ENCODE measurements at regions not wholly inside any gene's neighbourhood (a gene's known extent, or its start where the extent isn't known, plus 50 kb on each side); places are given as distances from the start of the nearest gene placed in this dataset.

GRCh38 chr12:74963867-74964331 lies 245.7 kb downstream of the KCNC2 start:
- TF ChIP-seq CTCF (IDR thresholded peaks at IDR 0.05), result no peak
- H3K27me3 ChIP-seq, result no peaks in the 10 kb centered on the region

GRCh38 chr12:74964390-74964789 lies 245.2 kb downstream of the KCNC2 start:
- no peaks in the 10 kb centered on the region for H3K36me3 ChIP-seq
- no peak for TF ChIP-seq CTCF (IDR thresholded peaks at IDR 0.05)
- no peaks in the 10 kb centered on the region for H3K4me1 ChIP-seq
- no peaks in the 10 kb centered on the region for H3K27me3 ChIP-seq
- no peak overlapping the region for H3K4me3 ChIP-seq
- no peak for DNase-seq (ENCODE audit: low spot score)
- H3K9me3 ChIP-seq, result no peaks in the 10 kb centered on the region
- no peak overlapping the region for H3K27ac ChIP-seq

More at GRCh38 chr12:74963867-74964331, 245.7 kb downstream of the KCNC2 start:
- no peaks in the 10 kb centered on the region for H3K4me1 ChIP-seq
- H3K36me3 ChIP-seq, result no peaks in the 10 kb centered on the region
- no peak for DNase-seq (ENCODE audit: low spot score)
- H3K4me3 ChIP-seq, result no peak overlapping the region
- no peaks in the 10 kb centered on the region for H3K9me3 ChIP-seq
- H3K27ac ChIP-seq, result no peak overlapping the region

- Histone ChIP-seq H3K4me3 (no peak overlapping the region), H3K36me3 (no peaks in the 10 kb centered on the region), H3K27me3 (no peaks in the 10 kb centered on the region), H3K9me3 (no peaks in the 10 kb centered on the region), H3K4me1 (no peaks in the 10 kb centered on the region), H3K27ac (no peak overlapping the region)
- no peak for DNase-seq (ENCODE audit: low spot score)
- no peak for TF ChIP-seq CTCF (IDR thresholded peaks at IDR 0.05)
Observed at GRCh38 chr12:74971201-74971600, 238.4 kb downstream of the KCNC2 start.

GRCh38 chr12:74977832-74978481 lies 231.7 kb downstream of the KCNC2 start:
- no peaks in the 10 kb centered on the region for H3K9me3 ChIP-seq
- no peaks in the 10 kb centered on the region for H3K36me3 ChIP-seq
- H3K4me3 ChIP-seq, result no peak overlapping the region
- DNase-seq (ENCODE audit: low spot score), result no peak
- no peak for TF ChIP-seq CTCF (IDR thresholded peaks at IDR 0.05)
- H3K27ac ChIP-seq, result no peak overlapping the region
- H3K27me3 ChIP-seq, result no peaks in the 10 kb centered on the region
- no peaks in the 10 kb centered on the region for H3K4me1 ChIP-seq

- no peak for TF ChIP-seq CTCF (IDR thresholded peaks at IDR 0.05)
- H3K36me3 ChIP-seq, result no peaks in the 10 kb centered on the region
Observed at GRCh38 chr12:74980510-74980909, 229.1 kb downstream of the KCNC2 start.

GRCh38 chr12:74981541-74981940 lies 228.1 kb downstream of the KCNC2 start:
- Histone ChIP-seq H3K4me1 (no peaks in the 10 kb centered on the region), H3K27me3 (no peaks in the 10 kb centered on the region), H3K4me3 (no peak overlapping the region), H3K36me3 (no peaks in the 10 kb centered on the region), H3K9me3 (no peaks in the 10 kb centered on the region), H3K27ac (no peak overlapping the region)
- TF ChIP-seq CTCF (IDR thresholded peaks at IDR 0.05), result no peak
- DNase-seq (ENCODE audit: low spot score), result no peak

More at GRCh38 chr12:74980510-74980909, 229.1 kb downstream of the KCNC2 start:
- DNase-seq (ENCODE audit: low spot score), result no peak
- H3K27ac ChIP-seq, result no peak overlapping the region
- no peaks in the 10 kb centered on the region for H3K27me3 ChIP-seq
- H3K9me3 ChIP-seq, result no peaks in the 10 kb centered on the region
- no peaks in the 10 kb centered on the region for H3K4me1 ChIP-seq
- H3K4me3 ChIP-seq, result no peak overlapping the region

All from right atrium auricular region (tissue), 2 donors.